ENCODE measurements at regions not wholly inside any gene's neighbourhood (a gene's known extent, or its start where the extent isn't known, plus 50 kb on each side); places are given as distances from the start of the nearest gene placed in this dataset.

DNA sequence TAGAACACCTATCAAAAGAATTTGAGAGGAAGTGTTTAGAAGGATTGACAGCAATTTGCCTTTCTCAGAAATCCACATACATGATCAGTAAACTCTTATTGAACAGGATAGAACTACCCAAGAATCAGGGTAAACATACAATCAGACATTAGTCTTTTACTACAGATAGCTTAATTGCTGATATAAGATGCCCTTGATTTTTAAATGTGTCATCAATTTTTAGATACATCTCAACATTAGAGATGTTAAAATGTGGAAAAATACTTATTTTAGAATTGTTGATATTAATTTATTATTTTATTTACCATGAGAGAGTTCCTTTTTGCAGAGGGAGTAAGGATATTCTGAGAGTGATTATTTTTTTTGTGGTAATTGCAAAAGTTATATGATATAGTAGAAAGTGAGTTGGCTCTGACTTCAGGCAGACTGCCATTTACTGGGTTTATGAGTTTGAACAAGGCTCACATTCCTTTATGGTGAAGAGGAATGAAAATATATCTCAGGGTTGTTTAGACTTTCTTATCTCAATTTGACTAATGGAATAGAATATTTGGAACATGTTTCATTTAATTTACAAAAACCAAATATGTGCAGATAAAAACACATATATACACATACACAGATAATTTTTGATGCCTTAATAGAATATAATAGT, 302.8 kb upstream of the GOLIM4 start:
- intact Hi-C loops (cut with DNase I), result no loop called here
- DNase-seq (ENCODE audit: low spot score), result no peak

GRCh38 chr3:168396861-168397260, 301.1 kb upstream of the GOLIM4 start:
- no peak for DNase-seq (ENCODE audit: low spot score)
- intact Hi-C loops (cut with DNase I), result no loop called here

GRCh38 chr3:168395551-168395950, 299.8 kb upstream of the GOLIM4 start:
- intact Hi-C loops (cut with DNase I), result no loop called here
- no peak for DNase-seq (ENCODE audit: low spot score)

- no peak for DNase-seq (ENCODE audit: low spot score)
- intact Hi-C loops (cut with DNase I), result no loop called here
These were observed 298.7 kb upstream of the GOLIM4 start for GRCh38 chr3:168394439-168394838.

DNA sequence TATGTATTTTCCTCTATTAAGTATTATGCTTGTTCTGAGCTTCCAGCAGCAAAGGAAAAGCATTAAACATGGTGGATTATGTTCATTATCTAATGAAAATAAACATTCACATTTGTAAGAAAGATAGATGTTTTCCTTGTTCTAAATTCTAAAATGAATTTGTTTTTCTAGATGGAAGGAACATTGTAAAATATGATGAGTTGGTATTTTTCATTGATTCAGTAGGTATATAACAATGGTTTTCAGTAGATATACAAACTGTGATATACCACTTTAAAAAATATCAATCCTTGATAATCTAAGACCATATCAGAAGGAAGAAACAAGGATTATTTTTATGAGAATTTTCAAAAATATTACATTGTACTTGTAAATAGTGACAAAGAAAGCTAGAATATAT, 290.6 kb upstream of the GOLIM4 start:
- DNase-seq (ENCODE audit: low spot score), result no peak
- intact Hi-C loops (cut with DNase I), result no loop called here

DNA sequence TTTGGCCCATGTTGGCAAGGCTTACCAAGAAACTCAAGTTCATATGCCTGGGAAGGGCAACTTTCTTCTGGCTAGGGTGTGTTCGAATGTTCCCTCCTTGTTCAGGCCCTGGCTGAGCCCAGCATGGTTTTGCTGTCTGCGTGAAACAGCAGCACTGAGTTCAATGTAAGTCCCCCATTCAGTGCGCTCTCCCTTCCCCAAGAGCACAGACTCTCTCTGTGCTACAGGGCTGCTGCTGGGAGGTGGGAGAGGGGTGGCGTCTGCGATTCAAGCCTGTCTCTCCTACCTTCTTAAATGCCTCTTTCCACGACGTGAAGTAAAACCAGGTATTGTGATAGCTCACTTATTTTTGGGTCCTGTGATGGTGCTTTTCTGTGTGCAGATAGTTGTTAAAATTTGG, 289.3 kb upstream of the GOLIM4 start:
- DNase-seq (ENCODE audit: low spot score), result no peak
- intact Hi-C loops (cut with DNase I), result no loop called here

GRCh38 chr3:168383573-168383972, 287.8 kb upstream of the GOLIM4 start:
- intact Hi-C loops (cut with DNase I), result no loop called here
- no peak for DNase-seq (ENCODE audit: low spot score)

- intact Hi-C loops (cut with DNase I), result no loop called here
These were observed 276.1 kb upstream of the GOLIM4 start for GRCh38 chr3:168371846-168372245.

DNA sequence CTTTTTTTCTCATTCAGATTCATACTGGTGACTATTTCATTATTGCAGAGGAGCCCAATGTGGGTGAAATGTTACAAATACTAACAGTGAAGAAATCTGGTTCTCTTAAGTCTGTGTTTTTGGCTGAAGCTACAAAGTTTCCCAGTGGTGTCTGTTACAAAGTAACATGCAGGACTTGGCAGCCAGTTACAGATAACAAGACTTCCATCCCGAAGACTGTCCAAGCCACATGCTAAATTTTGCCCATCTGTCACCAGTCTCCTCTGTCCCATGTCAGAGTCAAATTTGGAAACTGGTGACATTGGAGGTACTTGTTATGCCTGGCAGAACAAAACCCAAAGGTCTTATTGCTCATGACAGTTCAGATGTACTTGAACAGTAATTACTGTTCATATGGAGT, 269.2 kb upstream of the GOLIM4 start:
- DNase-seq (ENCODE audit: low spot score), result no peak
- intact Hi-C loops (cut with DNase I), result no loop called here

More at GRCh38 chr3:168371846-168372245, 276.1 kb upstream of the GOLIM4 start:
- DNase-seq (ENCODE audit: low spot score), result no peak

DNA sequence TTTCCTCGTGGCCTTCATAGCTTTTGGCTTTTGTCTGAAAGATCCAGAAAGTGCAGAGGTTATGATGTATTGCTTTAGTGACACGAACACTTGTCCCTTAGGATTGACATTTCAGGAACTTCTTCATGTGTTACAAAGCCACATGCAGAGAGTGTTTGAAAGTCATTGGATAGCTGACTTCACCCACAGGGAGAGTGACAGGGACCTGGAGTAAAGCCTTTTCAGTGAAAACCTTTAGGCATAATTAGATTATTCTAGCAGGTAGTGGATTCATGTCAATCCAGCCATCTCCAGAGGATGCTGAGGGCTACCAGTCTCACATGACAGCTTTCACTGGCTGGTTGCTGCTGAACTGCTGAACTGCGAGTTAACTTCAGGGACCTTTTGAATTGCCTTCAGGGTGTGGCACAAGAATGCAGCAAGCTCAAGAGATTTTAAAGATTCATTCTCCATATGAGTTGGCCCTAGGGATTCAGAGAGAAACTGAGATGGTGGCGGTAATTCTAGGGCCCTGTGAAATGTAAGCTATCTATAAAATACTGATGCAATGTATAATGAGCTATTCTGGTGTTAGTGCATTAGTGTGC, 267.0 kb upstream of the GOLIM4 start:
- no peak for DNase-seq (ENCODE audit: low spot score)
- intact Hi-C loops (cut with DNase I), result no loop called here

DNA sequence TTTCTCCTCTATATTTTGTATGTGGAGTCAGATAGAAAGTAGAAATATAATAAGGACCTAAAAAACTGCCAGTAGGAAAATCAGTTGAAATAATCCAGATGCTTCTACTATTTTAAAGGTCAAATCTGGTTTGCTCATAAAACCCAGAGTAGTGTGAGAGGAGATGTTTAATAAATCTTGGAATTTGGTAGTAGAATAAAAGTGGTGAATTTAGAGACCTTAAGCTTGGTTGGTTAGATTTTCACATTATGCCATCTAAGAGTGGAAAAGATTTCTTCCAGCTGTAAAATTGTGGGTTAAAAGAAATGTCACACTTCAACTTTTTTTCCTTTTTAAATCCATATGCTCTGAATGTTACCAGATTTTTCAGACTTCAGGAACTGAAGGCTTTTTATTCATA, 266.4 kb upstream of the GOLIM4 start:
- no peak for DNase-seq (ENCODE audit: low spot score)
- intact Hi-C loops (cut with DNase I), result no loop called here

- DNase-seq (ENCODE audit: low spot score), result no peak
- intact Hi-C loops (cut with DNase I), result no loop called here
These were observed 265.3 kb upstream of the GOLIM4 start for GRCh38 chr3:168360993-168361392.

GRCh38 chr3:168342946-168343850, 247.5 kb upstream of the GOLIM4 start:
- intact Hi-C loops (cut with DNase I), result no loop called here
- no peak for DNase-seq (ENCODE audit: low spot score)

- intact Hi-C loops (cut with DNase I), result no loop called here
- no peak for DNase-seq (ENCODE audit: low spot score)
These were observed 246.5 kb upstream of the GOLIM4 start for GRCh38 chr3:168341956-168342936.

DNA sequence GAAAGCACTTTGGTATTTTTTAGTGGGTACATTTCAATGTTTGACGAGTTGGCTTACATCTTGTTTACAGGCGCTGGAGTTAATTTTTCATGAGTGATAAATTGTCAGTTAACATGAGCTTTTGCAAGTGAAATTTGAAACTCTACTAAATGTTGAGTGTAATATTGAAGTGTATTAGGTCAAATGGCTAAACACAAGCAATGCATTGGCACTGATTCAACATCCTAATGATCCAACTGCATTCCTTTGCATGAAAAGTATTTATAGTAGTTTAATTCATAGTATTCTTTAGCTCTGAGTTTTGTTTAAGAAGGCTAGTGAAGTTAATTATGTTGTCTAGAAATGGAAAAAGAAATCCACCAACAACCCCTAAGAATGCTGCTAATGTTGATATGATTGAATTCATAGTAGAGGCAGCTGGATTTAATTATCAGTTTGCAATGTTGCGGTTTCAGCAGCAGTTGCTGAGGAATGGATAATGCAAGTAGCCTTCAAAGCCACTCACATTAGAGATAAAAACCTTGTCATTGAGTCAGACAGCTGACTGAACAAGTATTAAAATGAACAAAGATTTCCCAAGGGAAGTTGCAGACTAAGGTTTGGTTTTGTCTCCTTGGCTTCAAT, 245.6 kb upstream of the GOLIM4 start:
- intact Hi-C loops (cut with DNase I), result no loop called here
- DNase-seq (ENCODE audit: low spot score), result no peak

DNA sequence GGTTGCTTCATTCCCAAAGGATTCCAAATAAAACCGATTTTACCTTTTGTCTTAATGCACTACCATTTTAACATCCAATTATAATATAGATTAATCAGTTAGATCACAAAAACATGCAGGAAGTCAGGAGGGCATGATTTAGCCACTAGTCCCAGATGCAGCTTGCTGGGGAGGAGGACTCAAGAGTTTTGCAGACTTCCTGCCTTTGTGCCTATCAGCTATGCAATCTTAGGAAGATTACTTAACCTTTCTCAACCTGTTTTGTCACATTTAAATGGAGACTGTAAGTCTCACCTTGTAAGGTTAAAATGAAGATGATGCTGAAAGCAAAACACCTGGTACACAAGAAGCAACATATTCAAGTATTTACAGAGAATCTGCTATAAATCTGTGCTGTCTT, 242.4 kb upstream of the GOLIM4 start:
- DNase-seq (ENCODE audit: low spot score), result no peak

DNA sequence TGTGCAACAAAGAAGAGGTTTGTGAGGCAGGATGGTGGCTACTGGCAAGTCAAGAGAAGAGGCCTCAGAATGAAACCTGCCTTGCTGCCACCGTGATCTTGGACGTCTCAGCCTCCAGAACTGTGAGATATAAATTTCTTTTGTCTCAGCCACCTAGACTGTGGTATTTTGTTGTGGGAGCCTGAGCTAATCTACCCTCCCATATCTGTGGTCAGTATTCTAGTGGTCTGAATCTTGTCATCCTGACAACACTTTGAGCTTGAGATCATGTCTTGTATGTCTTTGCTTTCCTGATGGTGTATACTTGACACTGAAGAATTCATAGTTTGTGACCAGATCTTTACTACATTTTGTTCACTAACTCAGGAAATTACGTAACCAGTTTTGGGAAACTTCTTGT, 240.6 kb upstream of the GOLIM4 start:
- no peak for DNase-seq (ENCODE audit: low spot score)
- intact Hi-C loops (cut with DNase I), result no loop called here

More for the DNA sequence above, 242.4 kb upstream of the GOLIM4 start:
- intact Hi-C loops (cut with DNase I), result no loop called here

DNA sequence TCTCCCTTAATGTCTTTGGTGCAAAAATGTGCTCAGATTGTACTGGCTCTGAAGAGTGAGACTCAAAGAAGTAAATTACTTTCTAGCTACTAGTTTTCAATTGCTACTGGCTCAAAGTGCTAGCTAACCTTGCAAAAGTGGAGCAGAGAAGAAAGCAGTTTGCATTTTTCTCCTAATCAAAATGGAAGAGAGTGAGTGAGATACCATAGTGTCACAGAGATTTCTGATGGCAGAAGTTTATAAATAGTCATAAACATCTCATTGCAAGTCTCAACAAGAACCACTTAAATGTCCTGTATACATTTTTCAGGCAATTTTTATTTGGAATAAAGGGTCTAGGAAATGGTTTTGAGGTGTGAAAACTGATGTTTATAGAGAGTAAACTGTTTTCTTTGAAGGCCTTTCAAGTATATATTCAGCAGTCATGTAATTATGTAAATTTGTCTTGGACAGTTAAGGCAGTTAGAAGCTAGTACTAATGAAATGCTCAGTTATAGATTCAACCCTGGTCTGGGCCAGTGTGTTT, 237.7 kb upstream of the GOLIM4 start:
- DNase-seq (ENCODE audit: low spot score), result no peak
- intact Hi-C loops (cut with DNase I), result no loop called here

DNA sequence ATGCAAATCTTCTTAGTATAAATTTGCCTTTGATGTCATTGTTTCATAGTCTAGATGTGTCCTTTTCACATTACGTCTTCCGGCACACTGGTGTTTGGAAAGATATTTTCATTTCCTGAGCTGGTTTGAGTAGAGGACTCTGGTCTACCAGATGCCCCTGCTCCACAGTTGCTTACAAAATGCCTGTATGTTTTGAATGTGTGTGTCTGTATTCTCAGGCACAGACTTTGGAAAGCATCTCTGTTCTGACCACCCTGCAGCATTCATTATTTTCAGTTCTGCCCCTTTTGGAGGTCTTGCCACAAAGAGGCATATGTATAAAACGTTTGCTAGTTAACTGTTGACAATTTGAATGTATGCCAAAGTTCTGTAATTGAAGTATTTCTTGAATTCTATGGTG, 236.0 kb upstream of the GOLIM4 start:
- no peak for DNase-seq (ENCODE audit: low spot score)
- intact Hi-C loops (cut with DNase I), result no loop called here
